ENCODE measurements at regions not wholly inside any gene's neighbourhood (a gene's known extent, or its start where the extent isn't known, plus 50 kb on each side); places are given as distances from the start of the nearest gene placed in this dataset.

DNA sequence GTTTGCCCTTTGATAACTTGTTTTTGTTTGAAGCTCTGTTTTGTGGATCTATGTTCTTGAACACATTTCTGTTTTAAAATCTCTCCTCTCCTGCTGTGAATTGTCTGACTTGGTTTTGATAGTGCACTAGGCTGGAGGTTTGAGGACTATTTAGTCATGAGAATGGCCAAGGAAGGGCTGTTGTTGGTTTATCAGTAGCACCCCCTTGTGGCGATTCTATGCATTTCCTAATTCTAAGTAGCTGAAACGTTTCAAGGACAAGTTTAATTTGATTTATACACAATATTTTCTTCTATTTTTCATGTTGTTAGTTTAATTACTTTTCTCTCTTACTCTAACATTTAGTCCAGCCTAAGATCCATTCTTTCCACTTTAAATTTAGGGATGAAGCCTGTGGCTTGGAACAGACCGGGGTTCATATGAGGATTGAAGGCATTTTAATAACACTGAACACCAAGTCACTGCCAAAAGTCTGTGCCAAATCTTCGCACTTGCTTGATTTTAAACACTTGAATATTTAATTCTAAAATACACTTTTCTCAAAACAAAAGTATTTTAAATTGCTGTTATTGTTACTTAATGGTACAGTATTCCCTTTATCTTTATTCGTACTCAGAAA, 166.0 kb downstream of the SOCS6 start:
- DNase-seq (ENCODE audit: low spot score), result peak; percentile 90

DNA sequence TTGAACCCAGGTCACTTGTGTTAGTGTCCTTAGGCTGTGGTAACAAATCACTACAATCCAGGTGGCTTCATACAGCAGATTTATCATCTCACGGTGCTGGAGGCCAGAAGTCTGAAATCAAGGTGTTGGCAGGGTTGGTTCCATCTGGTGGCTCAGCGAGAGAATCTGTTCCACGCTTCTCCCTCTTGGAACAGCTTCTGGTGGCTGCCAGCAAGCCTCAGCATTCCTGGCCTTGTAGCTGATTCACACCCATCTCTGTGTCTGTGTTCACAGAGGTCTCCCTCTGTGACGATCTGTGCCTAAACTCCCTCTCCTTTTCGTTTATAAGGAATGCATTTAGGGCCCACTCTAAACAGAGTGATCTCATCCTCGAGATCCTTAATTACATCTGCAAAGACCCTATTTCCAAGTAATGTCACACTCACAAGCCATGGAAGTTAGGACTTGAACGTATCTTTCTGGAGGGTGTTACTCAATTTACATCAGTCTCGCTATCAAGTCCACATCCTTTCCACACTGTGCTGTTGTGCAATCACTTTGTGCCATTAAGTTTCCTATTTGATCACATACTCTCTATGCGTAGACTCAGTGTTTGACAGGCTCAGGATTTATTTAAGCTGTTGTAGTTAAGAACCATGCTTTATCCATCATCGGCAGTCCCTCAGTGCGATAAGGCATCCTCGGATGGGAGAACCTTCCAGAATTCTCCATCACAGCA, 164.4 kb downstream of the SOCS6 start:
- no peak for DNase-seq (ENCODE audit: low spot score)

DNA sequence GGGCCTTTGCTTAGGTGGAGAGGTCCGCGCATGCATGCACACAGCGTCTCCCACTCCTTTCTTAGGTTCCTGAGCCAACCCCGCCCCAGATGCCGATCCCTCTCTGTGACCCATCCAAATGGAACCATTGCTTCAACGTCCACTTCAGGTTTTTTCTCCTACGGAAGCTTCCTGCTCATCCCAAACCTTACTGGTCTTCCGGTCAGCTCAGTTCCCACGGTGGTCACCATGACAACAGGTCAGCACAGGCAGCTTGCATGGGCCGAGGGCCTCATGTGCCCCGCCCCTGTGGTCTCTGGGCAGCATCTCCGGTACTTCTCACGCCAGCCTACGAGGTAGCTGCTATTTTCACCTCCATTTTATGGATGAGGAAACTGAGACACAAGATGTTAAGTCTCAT, 163.7 kb downstream of the SOCS6 start:
- DNase-seq (ENCODE audit: low spot score), result no peak

DNA sequence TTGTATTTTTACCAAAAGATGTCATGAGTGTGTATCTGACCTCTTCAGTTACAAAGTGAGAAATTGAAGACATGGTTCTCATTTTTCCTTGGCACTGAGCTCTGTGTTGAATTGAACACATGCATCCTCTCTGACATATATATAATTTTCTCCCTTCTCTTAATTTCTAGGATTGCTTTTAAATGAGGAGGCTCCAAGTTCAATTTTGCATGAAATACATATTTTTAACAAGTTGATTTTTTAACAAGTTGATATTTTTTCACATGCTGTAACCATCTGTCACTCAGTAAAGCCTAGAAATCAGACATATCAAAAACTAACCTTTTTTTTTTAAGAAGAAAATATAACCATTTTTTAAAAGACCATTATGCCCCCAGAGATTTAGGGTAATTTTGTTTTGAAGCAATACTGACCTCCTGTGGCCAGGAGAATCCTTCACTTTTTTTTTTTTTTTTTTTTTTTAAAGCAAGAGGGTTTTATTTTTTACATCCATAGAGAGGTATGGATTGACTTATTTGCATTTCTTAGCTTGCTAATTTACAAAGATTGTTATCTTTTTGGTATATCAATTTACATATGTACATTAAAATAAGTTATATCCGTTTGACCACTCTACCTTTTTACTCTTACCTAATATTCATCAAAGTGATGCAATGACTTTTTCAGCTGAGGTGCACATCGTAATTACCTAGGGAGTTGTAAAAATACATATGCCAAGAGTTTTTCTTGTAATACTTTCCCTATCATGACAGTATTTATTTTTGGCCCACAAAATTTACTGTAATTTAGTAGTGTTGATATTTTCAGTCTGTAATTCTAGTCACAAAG, 161.8 kb downstream of the SOCS6 start:
- no peak for DNase-seq (ENCODE audit: low spot score)

DNA sequence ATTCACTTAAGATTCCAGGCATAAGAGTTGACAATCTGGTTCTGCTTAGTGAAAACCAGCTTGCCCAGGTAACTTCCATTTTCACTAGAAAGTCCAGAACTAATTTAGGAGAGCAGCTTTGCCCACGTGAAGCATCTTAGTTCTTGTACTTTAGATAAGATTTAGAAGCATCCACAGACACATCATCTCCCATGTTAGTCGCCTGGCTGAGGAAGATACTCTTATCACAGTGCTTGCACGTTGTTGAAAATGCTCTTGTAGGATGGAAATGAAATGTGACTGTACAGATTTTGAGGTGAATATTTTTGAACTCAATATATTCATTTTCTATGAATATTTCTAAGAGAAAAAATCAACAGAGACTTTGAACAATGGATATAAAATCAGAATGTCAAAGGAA, 159.7 kb downstream of the SOCS6 start:
- DNase-seq (ENCODE audit: low spot score), result no peak

DNA sequence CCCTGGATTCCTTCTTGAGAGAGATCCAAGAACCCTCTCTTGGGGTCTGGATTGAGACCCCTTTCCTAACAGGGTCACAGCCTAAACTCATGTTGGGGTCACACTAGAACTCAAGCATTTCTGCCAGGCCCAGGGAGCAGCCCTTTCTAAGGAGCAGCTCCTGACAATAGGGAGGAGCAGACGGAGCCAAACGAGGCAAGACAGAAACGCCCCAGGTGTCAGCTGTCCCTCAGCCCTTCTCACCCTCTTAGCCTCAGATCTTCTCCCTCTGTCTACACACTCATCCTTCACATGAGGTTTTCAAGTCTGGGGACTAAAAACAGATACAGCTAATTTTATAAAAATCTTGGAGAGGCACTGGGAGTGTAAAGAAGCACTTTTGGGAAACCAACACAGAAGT, 157.2 kb downstream of the SOCS6 start:
- DNase-seq (ENCODE audit: low spot score), result no peak

DNA sequence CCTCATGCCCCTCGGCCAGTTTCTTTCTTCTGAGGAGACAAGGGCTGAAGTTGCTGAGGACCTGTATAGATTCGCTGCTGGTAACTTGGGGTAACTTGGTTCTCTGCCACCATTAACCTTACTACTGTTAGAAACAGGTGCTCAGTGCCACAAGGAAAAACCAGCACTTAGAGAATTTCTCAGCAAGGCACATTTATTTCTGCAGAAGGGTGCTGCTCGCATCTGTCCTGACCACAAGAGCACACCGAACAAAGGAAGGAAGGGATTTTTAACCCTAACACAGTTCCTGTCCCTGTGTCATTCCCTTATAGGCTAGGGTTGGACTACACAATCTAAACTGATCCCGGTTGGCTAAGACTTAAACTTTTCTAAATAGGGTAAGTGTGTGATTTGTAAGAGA, 154.1 kb downstream of the SOCS6 start:
- DNase-seq (ENCODE audit: low spot score), result no peak

DNA sequence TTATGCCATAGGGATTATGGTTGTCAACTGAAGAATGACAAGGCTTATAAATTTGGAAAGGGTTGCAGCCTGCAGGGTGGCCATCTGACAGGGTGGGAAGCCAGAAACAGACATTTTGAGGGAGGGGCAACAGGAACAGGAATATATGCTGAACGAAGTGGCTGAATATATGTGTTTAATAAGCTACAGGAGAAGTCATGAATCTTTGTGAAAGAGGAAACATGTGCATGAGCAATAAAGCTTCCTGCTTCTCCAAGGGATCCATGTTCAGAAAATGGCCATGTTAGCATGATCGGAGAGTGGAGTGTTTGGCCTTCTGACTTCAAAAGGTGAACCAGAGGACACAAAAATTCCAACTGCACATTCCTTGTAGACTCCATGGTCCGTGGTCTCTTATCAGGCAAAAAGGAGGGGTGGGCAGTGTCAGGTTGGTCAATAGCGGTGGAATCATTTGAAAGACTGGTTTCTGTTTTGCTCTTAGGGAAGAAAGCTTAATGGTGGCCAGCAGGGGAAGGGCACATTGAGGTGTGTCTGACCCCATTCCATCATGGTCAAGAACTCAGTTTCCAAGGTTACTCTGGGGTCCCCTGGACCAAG, 144.1 kb downstream of the SOCS6 start:
- DNase-seq (ENCODE audit: low spot score), result no peak

DNA sequence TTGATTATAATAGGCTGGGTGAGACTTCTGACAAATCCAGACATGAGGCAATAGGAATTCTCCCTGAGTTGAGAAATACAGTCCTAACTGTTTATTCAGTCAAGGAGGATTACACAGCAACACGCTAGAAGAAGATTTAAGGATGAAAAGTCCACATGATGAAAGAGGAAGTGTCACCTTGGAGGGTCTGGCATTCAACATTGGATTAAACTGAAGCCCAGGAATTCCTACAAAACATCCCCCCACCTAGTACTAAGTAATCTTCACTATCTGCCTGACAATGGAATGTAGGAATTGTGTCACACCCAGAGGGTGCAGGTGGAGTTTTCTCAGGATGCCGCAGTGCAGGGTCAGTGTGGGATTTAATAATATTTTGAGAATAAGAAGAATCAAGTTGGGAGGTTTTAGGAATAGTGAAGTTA, 142.4 kb downstream of the SOCS6 start:
- DNase-seq (ENCODE audit: low spot score), result no peak

DNA sequence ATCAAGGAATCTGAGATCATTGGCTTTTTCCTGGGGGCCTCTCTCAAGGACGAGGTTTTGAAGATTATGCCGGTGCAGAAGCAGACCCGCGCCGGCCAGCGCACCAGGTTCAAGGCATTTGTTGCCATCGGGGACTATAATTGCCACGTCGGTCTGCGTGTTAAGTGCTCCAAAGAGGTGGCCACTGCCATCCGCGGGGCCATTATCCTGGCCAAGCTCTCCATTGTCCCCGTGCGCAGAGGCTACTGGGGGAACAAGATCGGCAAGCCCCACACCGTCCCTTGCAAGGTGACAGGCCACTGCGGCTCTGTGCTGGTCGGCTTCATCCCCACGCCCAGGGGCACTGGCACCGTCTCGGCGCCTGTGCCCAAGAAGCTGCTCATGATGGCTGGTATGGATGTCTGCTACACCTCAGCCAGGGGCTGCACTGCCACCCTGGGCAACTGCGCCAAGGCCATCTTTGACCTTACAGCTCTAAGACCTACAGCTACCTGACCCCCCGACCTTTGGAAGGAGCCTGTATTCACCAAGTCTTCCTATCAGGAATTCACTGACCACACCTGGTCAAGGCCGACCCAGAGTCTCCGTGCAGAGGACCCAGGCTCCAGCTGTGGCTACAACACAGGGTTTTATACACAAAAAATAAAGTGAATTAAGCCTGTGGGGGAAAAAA, 141.8 kb downstream of the SOCS6 start:
- DNase-seq (ENCODE audit: low spot score), result no peak

DNA sequence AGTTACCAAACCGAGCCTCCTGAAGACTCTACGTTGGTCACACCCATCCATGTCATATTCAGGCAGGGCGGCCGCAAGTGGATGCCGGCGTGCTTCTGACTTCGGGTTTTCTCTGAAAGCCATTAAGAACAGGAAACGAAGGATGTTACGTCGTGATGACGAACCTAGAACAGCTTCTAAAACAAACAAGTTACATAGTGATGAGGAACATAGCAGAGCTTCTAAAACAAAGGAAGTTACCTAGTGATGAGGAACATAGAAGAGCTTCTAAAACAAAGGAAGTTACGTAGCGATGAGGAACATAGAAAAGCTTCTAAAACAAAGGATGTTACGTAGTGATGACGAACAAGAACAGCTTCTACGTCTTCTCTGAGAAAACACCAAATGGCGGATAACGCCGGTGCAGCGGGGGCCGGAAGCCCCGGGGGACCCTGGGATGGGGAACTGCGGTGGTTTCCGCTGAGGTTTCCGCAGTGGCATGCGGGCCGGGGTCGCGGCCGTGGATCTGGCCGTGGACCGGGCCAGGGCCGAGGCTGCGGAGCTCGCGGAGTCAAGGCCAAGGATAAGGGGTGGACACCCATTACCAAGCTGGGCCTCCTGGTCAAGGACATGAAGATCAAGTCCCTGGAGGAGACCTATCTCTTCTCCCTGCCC, 141.1 kb downstream of the SOCS6 start:
- DNase-seq (ENCODE audit: low spot score), result no peak

DNA sequence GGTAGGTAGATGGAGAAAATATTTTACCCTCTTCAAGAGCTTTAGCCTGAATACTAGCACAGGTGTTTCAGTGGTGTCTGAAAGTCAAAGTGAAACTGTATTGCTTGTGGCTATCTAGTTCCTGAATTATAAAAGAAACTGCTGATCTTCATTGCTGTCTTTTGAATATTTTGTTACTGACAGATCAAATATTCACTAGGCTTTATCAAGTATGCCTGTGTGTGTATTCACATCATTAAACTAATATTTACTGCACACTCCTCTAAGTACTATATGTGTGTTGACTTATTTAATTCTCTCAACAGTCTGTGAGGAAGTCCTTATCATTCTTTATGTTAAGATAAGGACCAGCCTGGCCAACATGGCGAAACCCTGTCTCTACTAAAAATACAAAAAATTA, 139.6 kb downstream of the SOCS6 start:
- DNase-seq (ENCODE audit: low spot score), result no peak

DNA sequence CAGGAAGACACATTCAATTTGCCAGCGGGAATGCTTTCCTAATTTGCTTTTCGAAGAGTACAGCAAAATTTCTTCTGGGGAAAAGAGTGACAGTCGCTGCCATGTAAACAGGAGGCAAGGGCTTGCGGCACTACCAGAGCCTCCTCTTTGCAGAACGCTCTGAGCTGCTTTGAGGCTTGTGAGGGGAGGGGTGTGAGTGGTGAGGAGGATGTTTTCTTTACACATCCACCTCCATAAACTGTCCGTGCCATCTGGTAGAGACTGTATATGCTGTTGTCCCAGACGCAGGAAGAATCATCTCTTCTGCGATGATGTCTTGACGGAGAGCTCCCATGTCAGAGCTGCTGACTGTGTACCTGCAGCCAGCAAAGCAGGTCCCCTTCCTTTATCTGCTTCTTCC, 138.0 kb downstream of the SOCS6 start:
- DNase-seq (ENCODE audit: low spot score), result peak; percentile 63

DNA sequence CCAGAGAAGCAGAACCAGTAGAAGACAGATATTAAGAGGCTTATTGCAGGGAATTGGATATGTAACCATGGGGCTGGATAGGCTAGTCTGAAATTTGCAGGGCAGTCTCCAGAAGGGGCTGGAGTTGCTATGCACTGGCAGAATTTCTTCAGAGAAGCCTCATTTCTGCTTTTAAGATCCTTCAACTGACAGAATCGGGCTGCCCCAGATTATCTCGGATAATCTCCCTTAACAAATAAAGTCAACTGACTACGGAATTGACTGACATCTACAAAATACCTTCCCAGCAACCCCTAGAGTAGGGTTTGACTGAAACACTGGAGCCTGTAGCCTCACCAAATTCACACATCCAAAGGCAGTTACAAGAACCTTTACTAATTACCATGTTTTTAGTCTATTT, 136.4 kb downstream of the SOCS6 start:
- no peak for DNase-seq (ENCODE audit: low spot score)

DNA sequence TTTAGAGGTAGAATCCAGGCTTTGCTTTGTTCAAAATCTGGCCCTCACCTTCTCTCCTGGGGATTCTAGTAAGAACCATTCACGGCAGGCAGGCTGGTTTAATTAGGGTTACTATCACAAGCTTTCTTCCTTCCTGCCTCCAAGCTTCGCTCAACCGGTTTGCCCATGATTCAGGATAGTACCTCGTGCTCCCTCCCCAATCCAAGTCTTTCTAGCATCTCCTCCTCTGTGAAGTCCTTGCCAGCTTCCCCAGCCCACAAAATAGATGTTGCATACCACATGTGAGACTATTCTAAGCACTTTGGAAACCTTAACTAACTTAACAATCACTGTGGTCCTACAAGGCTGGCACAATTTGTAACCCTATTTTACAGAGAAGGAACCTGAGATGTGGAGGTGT, 135.1 kb downstream of the SOCS6 start:
- DNase-seq (ENCODE audit: low spot score), result no peak

DNA sequence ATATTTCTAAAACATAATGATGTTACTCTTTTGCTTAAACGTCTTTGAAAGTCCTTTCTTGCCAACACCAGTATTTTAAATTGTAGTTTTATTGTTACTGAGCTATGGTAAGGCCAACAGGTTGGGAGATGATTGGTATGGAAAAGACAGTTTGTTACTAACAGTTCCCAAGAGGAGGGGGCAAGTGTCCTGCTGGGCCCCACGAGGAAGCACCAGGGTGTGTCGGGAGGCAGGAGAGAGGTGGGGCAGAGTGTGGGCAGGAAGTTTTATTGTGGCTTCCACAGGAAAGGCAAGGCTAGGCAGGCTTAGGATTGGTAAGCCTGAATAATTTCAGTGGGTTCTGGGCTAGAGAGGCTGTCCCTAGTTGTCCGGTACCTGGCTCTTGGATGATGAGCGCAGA, 134.3 kb downstream of the SOCS6 start:
- no peak for DNase-seq (ENCODE audit: low spot score)

DNA sequence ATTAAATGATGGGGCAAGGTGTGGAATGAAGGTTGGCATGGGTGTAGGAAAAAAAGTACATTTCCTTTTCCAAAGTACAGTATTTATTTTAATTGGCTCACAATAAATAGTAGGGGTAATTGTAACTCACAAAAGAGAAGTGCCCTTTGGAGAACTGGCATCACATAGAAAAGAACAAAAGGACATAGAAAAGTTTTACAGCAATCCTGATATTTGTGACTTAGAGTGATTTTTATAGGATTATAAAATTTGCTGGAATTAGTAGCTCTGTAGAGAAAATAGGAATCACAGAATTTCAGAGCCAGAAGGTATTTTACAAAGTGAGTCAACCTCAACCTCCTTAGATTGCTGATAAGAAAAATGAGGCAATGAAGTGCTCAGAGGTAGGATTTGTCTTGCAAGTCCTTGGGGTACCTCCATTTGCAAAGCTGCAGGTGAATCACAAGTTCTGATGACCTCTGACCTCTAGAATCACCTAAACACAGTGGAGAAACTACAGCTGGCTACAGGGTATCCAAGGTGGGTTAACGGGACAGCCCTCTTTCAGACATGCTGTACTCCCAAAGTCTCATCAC, 133.6 kb downstream of the SOCS6 start:
- DNase-seq (ENCODE audit: low spot score), result no peak

DNA sequence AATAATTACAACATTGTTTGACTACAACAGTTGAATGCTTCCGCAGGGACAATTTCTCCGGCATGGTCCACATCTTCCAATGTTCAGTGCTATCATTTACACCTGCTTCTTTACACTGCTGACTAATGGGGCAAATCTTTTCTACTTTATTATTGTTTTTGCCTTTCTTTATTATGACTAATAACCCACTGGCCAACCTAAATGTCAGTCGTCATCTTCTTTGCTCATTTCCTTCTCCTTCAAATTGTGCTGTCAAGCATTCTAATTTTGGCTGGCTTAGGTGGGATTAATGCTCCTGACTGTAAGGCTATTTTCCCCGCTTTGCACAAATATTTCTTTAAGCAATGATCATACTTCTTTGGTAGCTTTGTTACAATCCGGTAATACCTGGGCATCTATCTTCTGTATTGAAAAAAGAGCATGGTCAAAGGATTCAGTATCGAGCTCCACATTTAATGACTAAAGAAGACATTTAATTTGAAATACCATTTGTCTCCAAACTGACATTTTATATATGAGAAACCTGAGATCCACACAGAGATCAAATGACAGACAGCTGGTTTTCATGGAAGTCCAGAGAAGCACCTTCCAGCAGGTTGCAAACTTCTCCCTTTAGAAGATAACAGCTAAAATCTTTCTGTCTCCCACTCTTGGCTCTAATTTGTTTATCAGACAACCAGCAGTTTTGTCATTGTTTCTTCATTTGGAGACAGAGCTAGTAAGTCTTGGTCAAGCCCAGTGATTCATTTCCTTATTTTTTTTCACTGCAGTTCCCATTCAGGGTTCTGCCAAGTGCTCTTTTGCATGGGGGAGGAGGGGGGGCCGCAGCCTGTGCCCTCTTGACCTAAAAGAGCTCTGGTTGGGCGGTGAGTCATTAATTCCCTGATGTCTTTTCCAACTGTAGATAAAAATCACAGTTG, 132.9 kb downstream of the SOCS6 start:
- peak; percentile 55 for DNase-seq (ENCODE audit: low spot score)

DNA sequence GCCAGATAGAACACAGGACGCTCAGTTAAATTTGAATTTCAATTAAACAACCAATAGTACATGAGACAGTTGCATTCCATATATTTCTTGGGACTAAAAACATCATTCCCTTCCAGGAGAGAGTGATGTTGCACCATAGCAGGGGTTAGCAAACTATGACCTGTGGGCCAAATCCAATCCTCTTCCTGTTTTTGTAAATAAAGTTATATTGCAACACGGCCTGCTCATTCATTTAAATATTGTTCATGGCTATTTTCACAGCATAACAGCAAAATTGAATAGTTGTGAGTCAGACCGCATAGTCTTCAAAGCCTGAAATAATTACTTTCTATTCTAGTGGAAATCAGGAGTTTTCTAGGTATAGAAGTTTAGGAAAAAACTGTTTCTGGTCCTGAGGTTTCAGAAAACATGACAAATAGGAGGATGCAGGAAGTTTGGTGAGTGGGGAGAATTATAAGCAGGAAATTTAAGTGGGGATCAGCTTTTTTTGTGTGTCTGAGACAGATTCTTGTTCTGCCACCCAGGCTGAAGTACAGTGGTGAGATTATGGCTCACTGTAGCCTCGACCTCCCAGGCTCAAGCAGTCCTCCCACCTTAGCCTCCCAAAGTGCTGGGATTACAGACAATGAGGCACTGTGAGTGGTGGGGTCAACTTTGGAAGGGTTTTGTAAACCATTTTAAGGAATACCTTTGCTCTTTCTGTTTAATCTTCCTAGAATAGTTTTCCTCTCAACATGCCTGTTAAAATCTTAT, 131.5 kb downstream of the SOCS6 start:
- DNase-seq (ENCODE audit: low spot score), result no peak

Data from Ammon's horn (tissue), 1 donor.